ENCODE measurements at regions not wholly inside any gene's neighbourhood (a gene's known extent, or its start where the extent isn't known, plus 50 kb on each side); places are given as distances from the start of the nearest gene placed in this dataset.

- TF ChIP-seq, protein P1, sequence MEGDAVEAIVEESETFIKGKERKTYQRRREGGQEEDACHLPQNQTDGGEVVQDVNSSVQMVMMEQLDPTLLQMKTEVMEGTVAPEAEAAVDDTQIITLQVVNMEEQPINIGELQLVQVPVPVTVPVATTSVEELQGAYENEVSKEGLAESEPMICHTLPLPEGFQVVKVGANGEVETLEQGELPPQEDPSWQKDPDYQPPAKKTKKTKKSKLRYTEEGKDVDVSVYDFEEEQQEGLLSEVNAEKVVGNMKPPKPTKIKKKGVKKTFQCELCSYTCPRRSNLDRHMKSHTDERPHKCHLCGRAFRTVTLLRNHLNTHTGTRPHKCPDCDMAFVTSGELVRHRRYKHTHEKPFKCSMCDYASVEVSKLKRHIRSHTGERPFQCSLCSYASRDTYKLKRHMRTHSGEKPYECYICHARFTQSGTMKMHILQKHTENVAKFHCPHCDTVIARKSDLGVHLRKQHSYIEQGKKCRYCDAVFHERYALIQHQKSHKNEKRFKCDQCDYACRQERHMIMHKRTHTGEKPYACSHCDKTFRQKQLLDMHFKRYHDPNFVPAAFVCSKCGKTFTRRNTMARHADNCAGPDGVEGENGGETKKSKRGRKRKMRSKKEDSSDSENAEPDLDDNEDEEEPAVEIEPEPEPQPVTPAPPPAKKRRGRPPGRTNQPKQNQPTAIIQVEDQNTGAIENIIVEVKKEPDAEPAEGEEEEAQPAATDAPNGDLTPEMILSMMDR (IDR thresholded peaks at IDR 0.05) = no peak
- no peak for TF ChIP-seq POLR2A (IDR thresholded peaks at IDR 0.05)
- DNase-seq = no peak
- peak in 2 of 4 donors; percentile 38 to 49 for ATAC-seq
- 35 to 45% (median 42%) methylated on average over 1 of the region's 1 CpG for WGBS, 4 donors
- no peak overlapping the region for H3K4me3 ChIP-seq
- intact Hi-C loops (cut with DNase I) = loop anchor here in 1 of 10 donors (2.0 kb wide), 1 partner anchor 39 kb away; no protein-coding TSS in a partner anchor
- no peaks in the 10 kb centered on the region for H3K27me3 ChIP-seq
- H3K4me1 ChIP-seq = peaks cover 0 to 14% (median 0%) of the 10 kb centered on the region in 12 donors
- no peak overlapping the region for H3K27ac ChIP-seq
- no peaks in the 10 kb centered on the region for H3K36me3 ChIP-seq
- H3K9me3 ChIP-seq = peaks cover 0 to 4% (median 0%) of the 10 kb centered on the region in 12 donors
These were observed 325.1 kb upstream of the DCN start for GRCh38 chr12:91507754-91508153.

DNA sequence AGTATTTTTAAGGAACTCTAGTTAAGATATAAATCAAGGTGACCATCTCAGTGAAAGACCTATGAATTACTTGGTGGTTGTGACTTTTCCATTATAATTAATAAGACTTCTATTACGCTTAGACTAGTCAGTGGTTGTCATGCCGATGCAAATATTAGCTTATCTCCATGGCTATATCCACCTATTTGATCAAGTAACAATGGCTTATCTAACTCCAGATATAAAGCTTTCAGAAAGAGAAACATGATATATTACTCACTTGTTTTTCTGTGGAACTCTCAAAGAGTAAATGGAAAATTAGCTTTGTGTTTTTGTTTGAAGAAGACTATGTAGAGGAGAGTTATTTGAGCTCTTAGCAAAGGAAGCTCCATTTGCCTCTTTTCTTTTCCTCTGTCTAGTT, 323.8 kb upstream of the DCN start:
- no peaks in the 10 kb centered on the region for H3K27me3 ChIP-seq
- no peak overlapping the region for H3K27ac ChIP-seq
- no peak for DNase-seq
- peaks cover 0 to 14% (median 0%) of the 10 kb centered on the region in 12 donors for H3K4me1 ChIP-seq
- 82 to 91% (median 88%) methylated on average over 2 of the region's 2 CpGs for WGBS, 4 donors
- H3K4me3 ChIP-seq = no peak overlapping the region
- H3K9me3 ChIP-seq = peaks cover 0 to 10% (median 0%) of the 10 kb centered on the region in 12 donors
- TF ChIP-seq, protein P1 (IDR thresholded peaks at IDR 0.05) = no peak
- TF ChIP-seq POLR2A (IDR thresholded peaks at IDR 0.05) = no peak
- intact Hi-C loops (cut with DNase I) = no loop called here
- H3K36me3 ChIP-seq = no peaks in the 10 kb centered on the region
- no peak for ATAC-seq

DNA sequence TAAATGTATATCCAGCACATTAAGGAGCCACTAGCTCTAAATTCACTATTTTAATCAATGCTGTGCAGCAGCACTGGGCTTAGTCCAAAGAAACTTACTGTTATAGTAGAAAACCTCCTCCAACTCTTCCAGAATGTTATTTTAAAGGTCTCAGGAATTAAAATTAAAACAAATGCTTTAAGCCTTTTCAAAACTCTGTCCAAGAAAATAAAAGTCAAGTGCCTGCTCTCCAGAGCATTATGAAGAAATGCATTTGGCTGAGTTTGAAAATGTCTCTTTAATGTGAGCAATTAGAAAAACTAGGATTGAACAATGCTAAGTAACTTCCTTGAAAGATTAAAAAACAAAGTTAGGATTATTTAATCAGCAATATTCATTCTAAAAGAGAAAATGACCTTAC, 322.4 kb upstream of the DCN start:
- no peaks in the 10 kb centered on the region for H3K27me3 ChIP-seq
- ATAC-seq (no peak), DNase-seq (no peak)
- peaks cover 0 to 14% (median 0%) of the 10 kb centered on the region in 12 donors for H3K4me1 ChIP-seq
- H3K27ac ChIP-seq = no peak overlapping the region
- no peak for TF ChIP-seq POLR2A (IDR thresholded peaks at IDR 0.05)
- TF ChIP-seq, protein P1 (IDR thresholded peaks at IDR 0.05) = no peak
- no peaks in the 10 kb centered on the region for H3K36me3 ChIP-seq
- no peak overlapping the region for H3K4me3 ChIP-seq
- intact Hi-C loops (cut with DNase I) = no loop called here
- peaks cover 0 to 10% (median 0%) of the 10 kb centered on the region in 12 donors for H3K9me3 ChIP-seq

GRCh38 chr12:91502208-91502607, 319.6 kb upstream of the DCN start:
- peaks cover 0 to 5% (median 0%) of the 10 kb centered on the region in 12 donors for H3K4me1 ChIP-seq
- intact Hi-C loops (cut with DNase I) = no loop called here
- DNase-seq = no peak
- H3K9me3 ChIP-seq = peaks cover 0 to 10% (median 0%) of the 10 kb centered on the region in 12 donors
- WGBS, 4 donors = 76 to 83% (median 81%) methylated on average over 4 of the region's 4 CpGs
- no peak for ATAC-seq
- no peak overlapping the region for H3K4me3 ChIP-seq
- no peaks in the 10 kb centered on the region for H3K27me3 ChIP-seq
- no peaks in the 10 kb centered on the region for H3K36me3 ChIP-seq
- no peak overlapping the region for H3K27ac ChIP-seq
- TF ChIP-seq, protein P1 (IDR thresholded peaks at IDR 0.05) = no peak
- TF ChIP-seq POLR2A (IDR thresholded peaks at IDR 0.05) = no peak

Measured in heart left ventricle (tissue), 16 donors.